A549 (cell line): ENCODE measurements at regions not wholly inside any gene's neighbourhood (a gene's known extent, or its start where the extent isn't known, plus 50 kb on each side); places are given as distances from the start of the nearest gene placed in this dataset.

Experiments
- ATAC-seq, 2 experiments: fragments of 200-7000 bp in 1 of 2; fragments of >200 bp in 1 of 2; cut with Nextera tagmentation in 1 of 2; cut with Tn5 transposase in 1 of 2; 3 replicates each; pipeline versions ENCODE4 v1.8.0 to v1.9.1; 2018 to 2020; ENCODE audit warnings: mild to moderate bottlenecking in 1 of 2, moderate library complexity in 1 of 2
- CTCF ChIA-PET: fragments of 300-600 bp; sonication (Branson Sonifier 250); formaldehyde crosslinking; extraction: SDS; loops from one replicate; lab custom pipeline; 2021; ENCODE audit warnings: antibody characterized with exemption, inconsistent platforms; lab: Yijun Ruan, JAX
- POLR2A ChIA-PET: fragments of 350-600 bp; formaldehyde crosslinking; extraction: SDS; loops from one replicate; lab custom pipeline; 2021; ENCODE audit warnings: antibody characterized with exemption, inconsistent platforms; lab: Yijun Ruan, JAX
- DNase-seq, 2 experiments: peaks; one replicate each; pipeline versions ENCODE4 v3.0.0 to v3.0.0-alpha.2; 2011 to 2016; ENCODE audit warnings: low read depth in 1 of 2, low spot score in 1 of 2
- FAIRE-seq: peaks from 2 replicates; lab custom pipeline; 2011; peaks lifted over from hg19 to GRCh38; lab: Jason Lieb, UNC
- H3K27ac ChIP-seq, 2 experiments: fragments of >200 bp; sonication (Bioruptor Twin); formaldehyde crosslinking; 3 replicates each; pipeline ENCODE4 v1.5.1; 2016 to 2017
- H3K4me1 ChIP-seq: fragments of >200 bp; sonication (Bioruptor Twin); formaldehyde crosslinking; 3 replicates; pipeline ENCODE4 v1.6.1; 2016
- H3K4me2 ChIP-seq: fragments of >200 bp; sonication (Bioruptor Twin); formaldehyde crosslinking; 3 replicates; pipeline ENCODE4 v1.6.1; 2016
- H3K4me3 ChIP-seq: fragments of >200 bp; sonication (Bioruptor Twin); formaldehyde crosslinking; 3 replicates; pipeline ENCODE4 v1.5.1; 2016
- H3K9me3 ChIP-seq: fragments of >200 bp; sonication (Bioruptor Twin); formaldehyde crosslinking; 3 replicates; pipeline ENCODE4 v1.6.1; 2016
- CBX2 ChIP-seq: fragments of 200-600 bp; sonication (generic); IDR thresholded peaks from 2 replicates; pipeline ENCODE4 v1.6.1; 2016; ENCODE audit warnings: low read depth, mild to moderate bottlenecking, borderline replicate concordance
- CHD4 ChIP-seq: fragments of 200-600 bp; sonication (generic); IDR thresholded peaks from 2 replicates; pipeline ENCODE4 v1.6.1; 2016; ENCODE audit warnings: antibody characterized with exemption, mild to moderate bottlenecking, borderline replicate concordance
- EP300 ChIP-seq, 2 experiments: fragments of >200 bp; sonication (Bioruptor Twin); formaldehyde crosslinking; IDR thresholded peaks; 2 replicates in 1 of 2; 3 replicates in 1 of 2; pipeline ENCODE4 v1.6.1; 2016 to 2017
- ESRRA ChIP-seq: fragments of 150-350 bp; IDR thresholded peaks from 2 replicates; pipeline ENCODE4 v1.6.1; 2014; ENCODE audit warnings: mild to moderate bottlenecking, low read length, borderline replicate concordance
- FOSB ChIP-seq: fragments of 250-450 bp; sonication (Bioruptor Pico); IDR thresholded peaks from 2 replicates; pipeline ENCODE4 v1.5.0; 2020; ENCODE audit warnings: mild to moderate bottlenecking, moderate library complexity
- FOSL2 ChIP-seq, 2 experiments: fragments of 450-650 bp in 1 of 2; fragments of >200 bp in 1 of 2; sonication (Bioruptor Twin) in 1 of 2; formaldehyde crosslinking; IDR thresholded peaks; 2 replicates each; pipeline versions ENCODE4 v1.5.0 to v1.6.1; 2016 to 2020; ENCODE audit warnings: mild to moderate bottlenecking in 1 of 2, moderate library complexity in 1 of 2
- HDAC2 ChIP-seq: fragments of 200-600 bp; sonication (generic); IDR thresholded peaks from 2 replicates; pipeline ENCODE4 v1.6.1; 2016
- HOXA7 ChIP-seq: fragments of 250-450 bp; sonication (Bioruptor Pico); IDR thresholded peaks from 2 replicates; pipeline ENCODE4 v1.5.0; 2020; ENCODE audit warnings: mild to moderate bottlenecking, moderate library complexity
- HOXB5 ChIP-seq: fragments of 250-450 bp; sonication (Bioruptor Pico); IDR thresholded peaks from 2 replicates; pipeline ENCODE4 v1.5.0; 2020; ENCODE audit warnings: mild to moderate bottlenecking, moderate library complexity
- KDM1A ChIP-seq: fragments of 200-600 bp; sonication (generic); IDR thresholded peaks from 2 replicates; pipeline ENCODE4 v1.6.1; 2016; ENCODE audit warnings: low read depth, mild to moderate bottlenecking
- KDM5A ChIP-seq: fragments of 200-600 bp; sonication (generic); IDR thresholded peaks from 2 replicates; pipeline ENCODE4 v1.6.1; 2016; ENCODE audit warnings: antibody characterized with exemption, mild to moderate bottlenecking
- MAZ ChIP-seq: fragments of 150-350 bp; IDR thresholded peaks from 2 replicates; pipeline ENCODE4 v1.6.1; 2014; ENCODE audit warnings: antibody characterized with exemption, low read depth, low read length, borderline replicate concordance
- NPAS2 ChIP-seq: fragments of 250-450 bp; sonication (Bioruptor Pico); IDR thresholded peaks from 2 replicates; pipeline ENCODE4 v1.8.0; 2022; ENCODE audit warnings: mild to moderate bottlenecking, moderate library complexity, borderline replicate concordance
- SMC3 ChIP-seq: fragments of >200 bp; sonication (Bioruptor Twin); formaldehyde crosslinking; IDR thresholded peaks from 3 replicates; pipeline ENCODE4 v1.6.1; 2018; ENCODE audit warnings: inconsistent platforms
- ZNF302 ChIP-seq: fragments of 250-450 bp; sonication (Bioruptor Pico); IDR thresholded peaks from 2 replicates; pipeline ENCODE4 v1.9.0; 2021; ENCODE audit warnings: inconsistent platforms, mild to moderate bottlenecking, moderate library complexity
- WGBS: methylation state at CpG from one replicate; pipeline ENCODE4 v1.1.6; 2017; ENCODE audit errors: missing lambda C conversion rate; 5-methylcytosine and 5-hydroxymethylcytosine counted together
- TF ChIP-seq, protein P1 (sequence below): fragments of >200 bp; sonication (Bioruptor Twin); formaldehyde crosslinking; IDR thresholded peaks from 3 replicates; pipeline ENCODE4 v1.6.1; 2016
- TF ChIP-seq, protein P2 (sequence below): fragments of >200 bp; sonication (Bioruptor Twin); formaldehyde crosslinking; IDR thresholded peaks from 2 replicates; pipeline ENCODE4 v1.6.1; 2016

DNA sequence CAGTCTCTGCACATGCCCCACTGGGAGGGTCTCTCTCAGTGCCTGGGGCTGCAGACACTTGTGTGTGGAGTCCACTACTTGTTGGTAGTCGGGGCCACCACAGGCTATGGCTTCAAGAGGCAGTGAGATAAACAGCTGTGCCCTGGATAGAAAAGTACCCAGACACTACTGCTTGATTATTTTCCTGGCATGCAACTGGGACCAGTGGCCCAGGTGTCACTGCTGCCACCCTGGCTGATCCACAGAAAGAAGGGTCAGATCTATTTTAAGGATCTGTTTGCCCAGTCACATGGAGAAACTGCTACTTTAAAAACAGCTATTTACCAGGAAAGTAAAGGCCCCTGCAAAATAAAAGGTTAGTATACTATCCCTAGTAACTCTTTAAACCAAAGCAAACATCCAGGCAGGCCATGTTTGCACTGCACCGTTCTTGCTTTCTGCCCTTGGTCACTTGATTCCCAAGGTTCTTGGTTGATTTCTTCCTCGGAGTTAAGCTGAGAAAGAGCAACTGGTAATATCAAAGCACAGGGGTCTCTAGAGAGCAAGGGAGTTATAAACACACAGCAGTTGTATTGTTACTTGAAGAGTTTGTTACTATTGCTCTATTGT, 99.9 kb downstream of the GLUL start (continued):
- no peak for TF ChIP-seq FOSL2 (IDR thresholded peaks at IDR 0.05)
- TF ChIP-seq FOSL2 (CRISPR knock-in tag; IDR thresholded peaks at IDR 0.05): no peak
- TF ChIP-seq HOXB5 (CRISPR knock-in tag): no peak
- TF ChIP-seq EP300 (IDR thresholded peaks at IDR 0.05): no peak
- TF ChIP-seq MAZ: no peak
- TF ChIP-seq ESRRA: no peak
- TF ChIP-seq, protein P1, sequence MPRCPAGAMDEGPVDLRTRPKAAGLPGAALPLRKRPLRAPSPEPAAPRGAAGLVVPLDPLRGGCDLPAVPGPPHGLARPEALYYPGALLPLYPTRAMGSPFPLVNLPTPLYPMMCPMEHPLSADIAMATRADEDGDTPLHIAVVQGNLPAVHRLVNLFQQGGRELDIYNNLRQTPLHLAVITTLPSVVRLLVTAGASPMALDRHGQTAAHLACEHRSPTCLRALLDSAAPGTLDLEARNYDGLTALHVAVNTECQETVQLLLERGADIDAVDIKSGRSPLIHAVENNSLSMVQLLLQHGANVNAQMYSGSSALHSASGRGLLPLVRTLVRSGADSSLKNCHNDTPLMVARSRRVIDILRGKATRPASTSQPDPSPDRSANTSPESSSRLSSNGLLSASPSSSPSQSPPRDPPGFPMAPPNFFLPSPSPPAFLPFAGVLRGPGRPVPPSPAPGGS: no peak

DNA sequence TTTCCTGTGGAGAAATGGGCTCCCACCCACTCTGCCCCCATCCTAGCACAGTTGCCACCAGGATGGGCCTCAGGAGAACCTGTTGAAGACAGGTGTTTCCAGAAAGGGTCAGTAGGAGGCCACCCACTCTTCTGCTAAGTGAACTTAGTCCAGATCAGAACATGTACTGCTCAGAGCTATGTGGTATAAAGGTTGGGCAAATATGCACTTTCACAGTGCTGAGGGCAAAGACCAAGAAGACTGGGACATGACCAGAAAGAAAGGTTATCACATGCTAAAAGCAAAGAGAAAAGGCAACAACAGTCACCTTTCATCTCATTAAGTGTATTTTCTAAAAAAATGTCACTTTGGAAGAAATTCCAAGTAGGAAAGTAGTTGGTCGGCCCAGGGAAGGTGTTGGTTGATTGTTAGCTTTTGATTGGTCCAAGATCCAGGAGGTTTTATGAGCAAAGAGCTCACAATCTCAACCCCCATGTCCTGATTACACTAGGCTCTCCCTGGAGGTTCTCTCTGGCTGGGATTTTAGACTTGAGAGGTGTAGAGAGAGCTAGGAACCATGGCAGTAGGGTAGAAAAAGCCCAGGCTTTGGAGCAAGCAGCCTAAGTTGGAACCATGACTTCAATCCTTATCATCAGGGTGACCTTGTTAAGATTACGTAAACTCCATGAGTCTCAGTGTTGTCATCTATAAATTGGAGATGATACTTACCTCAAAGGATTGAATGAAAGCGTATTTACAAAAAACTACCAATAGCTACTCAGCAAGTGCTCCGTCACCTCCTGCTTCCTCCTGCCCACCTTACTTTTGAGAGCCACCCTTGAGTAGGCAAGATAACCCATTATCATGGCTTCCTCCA, 102.6 kb downstream of the GLUL start:
- H3K4me2 ChIP-seq: no peak overlapping the region
- 80% methylated on average over 4 of the region's 4 CpGs for WGBS
- FAIRE-seq: no peak
- DNase-seq: no peak
- TF ChIP-seq ZNF302 (CRISPR knock-in tag): no peak
- no peak for TF ChIP-seq HDAC2
- peaks cover 11% of the 10 kb centered on the region; the same call in 1 of the 3 replicates for H3K4me1 ChIP-seq
- no peaks in the 10 kb centered on the region for H3K9me3 ChIP-seq
- ChIA-PET CTCF (no interaction called here), POLR2A (no interaction called here)
- H3K27ac ChIP-seq: no peak overlapping the region
- no peak overlapping the region for H3K4me3 ChIP-seq
- ATAC-seq: no peak

DNA sequence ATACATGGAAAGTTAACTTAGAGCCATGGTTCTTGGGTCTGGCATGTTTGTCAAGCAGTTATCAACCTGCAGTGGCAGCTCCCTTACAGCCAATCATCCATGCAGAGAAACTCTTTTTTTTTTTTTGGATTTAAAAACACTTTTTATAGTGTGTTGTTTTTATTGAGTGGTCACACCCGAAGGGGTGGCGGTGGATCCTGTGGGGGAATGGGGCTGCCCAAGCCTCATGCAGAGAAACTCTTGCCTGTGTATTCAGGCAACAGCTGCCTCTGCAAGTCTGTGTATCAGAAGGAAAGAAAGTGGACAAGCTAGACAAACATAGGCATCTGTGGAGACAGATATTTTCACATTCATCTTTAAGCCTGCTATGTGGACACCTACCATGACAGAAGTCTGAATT, 104.8 kb downstream of the GLUL start:
- FAIRE-seq: no peak

DNA sequence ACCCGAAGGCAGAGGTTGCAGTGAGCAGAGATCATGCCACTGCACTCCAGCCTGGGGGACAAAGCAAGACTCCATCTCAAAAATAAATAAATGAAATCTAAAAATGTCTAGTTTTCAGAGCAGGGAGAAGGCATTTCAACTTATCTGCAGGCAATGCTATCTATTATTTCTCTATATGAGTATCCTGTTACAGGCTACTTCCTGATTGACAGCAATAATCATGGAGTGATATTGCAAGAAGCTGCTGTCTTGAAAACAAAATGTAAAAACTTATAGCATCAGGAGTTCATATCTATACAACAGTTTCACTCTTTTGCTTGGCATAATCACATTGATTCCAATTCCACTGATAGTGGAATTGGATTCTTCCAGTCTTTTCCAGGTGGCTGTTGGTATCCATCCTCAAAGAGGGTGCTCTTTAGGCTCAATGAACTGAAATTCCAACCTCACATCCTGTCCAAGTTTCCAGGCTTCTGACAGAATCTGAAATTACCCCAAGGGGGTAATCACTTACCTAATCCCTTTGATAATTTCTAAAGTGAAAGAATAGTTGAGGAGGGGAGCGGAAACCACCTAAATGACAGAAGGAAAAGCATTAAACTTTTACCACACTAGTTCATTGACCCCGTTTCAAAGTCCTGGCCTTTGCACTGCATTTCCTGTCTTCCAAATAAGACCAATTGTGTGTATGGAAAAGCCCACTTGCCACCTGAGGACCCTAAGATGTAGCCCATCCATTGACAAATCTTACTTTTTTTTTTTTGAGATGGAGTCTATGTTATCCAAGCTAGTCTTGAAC, 107.6 kb downstream of the GLUL start:
- no peak for FAIRE-seq

More for the DNA sequence above, 104.8 kb downstream of the GLUL start:
- WGBS: 70% methylated on average over 2 of the region's 2 CpGs
- DNase-seq (no peak), ATAC-seq (no peak)
- TF ChIP-seq CBX2: no peak
- TF ChIP-seq, protein P2, sequence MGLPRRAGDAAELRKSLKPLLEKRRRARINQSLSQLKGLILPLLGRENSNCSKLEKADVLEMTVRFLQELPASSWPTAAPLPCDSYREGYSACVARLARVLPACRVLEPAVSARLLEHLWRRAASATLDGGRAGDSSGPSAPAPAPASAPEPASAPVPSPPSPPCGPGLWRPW: no peak
- no peak for TF ChIP-seq FOSL2 (IDR thresholded peaks at IDR 0.05)
- TF ChIP-seq FOSL2 (CRISPR knock-in tag; IDR thresholded peaks at IDR 0.05): no peak
- no peak for TF ChIP-seq KDM1A
- TF ChIP-seq KDM5A: no peak
- no peak for TF ChIP-seq NPAS2 (CRISPR knock-in tag)
- TF ChIP-seq MAZ: no peak
- H3K4me1 ChIP-seq: peaks cover 6% of the 10 kb centered on the region; the same call in 1 of the 3 replicates
- POLR2A ChIA-PET: no interaction called here
- no peaks in the 10 kb centered on the region for H3K9me3 ChIP-seq
- CTCF ChIA-PET: no interaction called here
- H3K4me2 ChIP-seq: no peak overlapping the region
- H3K4me3 ChIP-seq: no peak overlapping the region
- no peak overlapping the region for H3K27ac ChIP-seq

More for the DNA sequence above, 107.6 kb downstream of the GLUL start:
- ChIA-PET CTCF (no interaction called here), POLR2A (no interaction called here)
- no peak overlapping the region for H3K27ac ChIP-seq
- H3K9me3 ChIP-seq: no peaks in the 10 kb centered on the region
- 56% methylated on average over 3 of the region's 3 CpGs for WGBS
- H3K4me3 ChIP-seq: no peak overlapping the region
- H3K4me2 ChIP-seq: no peak overlapping the region
- ATAC-seq: no peak
- no peaks in the 10 kb centered on the region for H3K4me1 ChIP-seq
- DNase-seq: no peak
- TF ChIP-seq CHD4: no peak
- TF ChIP-seq HDAC2: no peak
- TF ChIP-seq SMC3: no peak
- no peak for TF ChIP-seq FOSB (CRISPR knock-in tag)
- no peak for TF ChIP-seq HOXA7 (CRISPR knock-in tag)
- TF ChIP-seq MAZ: no peak
- TF ChIP-seq ZNF302 (CRISPR knock-in tag): no peak
